Cardiac fibroblast (primary cell): ENCODE measurements at regions not wholly inside any gene's neighbourhood (a gene's known extent, or its start where the extent isn't known, plus 50 kb on each side); places are given as distances from the start of the nearest gene placed in this dataset.

ENCODE experiments used
- DNase-seq, 2 donors: peaks; one replicate each; pipeline versions ENCODE4 v3.0.0 to v3.0.0-alpha.2; 2010; ENCODE audit warnings: low read depth in 2 of 2
- H3K4me3 ChIP-seq, 2 donors: replicated peaks in 1 of 2; 1 replicate in 1 of 2; 2 replicates in 1 of 2; pipeline ENCODE4 v1.5.1; 2011; ENCODE audit warnings: low read depth in 2 of 2, low read length in 2 of 2, mild to moderate bottlenecking in 2 of 2, moderate library complexity in 1 of 2
- TF ChIP-seq, protein P1 (sequence below): IDR thresholded peaks from one replicate; pipeline ENCODE4 v1.5.1; 2011; ENCODE audit warnings: low read depth, mild to moderate bottlenecking, low read length, inconsistent platforms

DNA sequence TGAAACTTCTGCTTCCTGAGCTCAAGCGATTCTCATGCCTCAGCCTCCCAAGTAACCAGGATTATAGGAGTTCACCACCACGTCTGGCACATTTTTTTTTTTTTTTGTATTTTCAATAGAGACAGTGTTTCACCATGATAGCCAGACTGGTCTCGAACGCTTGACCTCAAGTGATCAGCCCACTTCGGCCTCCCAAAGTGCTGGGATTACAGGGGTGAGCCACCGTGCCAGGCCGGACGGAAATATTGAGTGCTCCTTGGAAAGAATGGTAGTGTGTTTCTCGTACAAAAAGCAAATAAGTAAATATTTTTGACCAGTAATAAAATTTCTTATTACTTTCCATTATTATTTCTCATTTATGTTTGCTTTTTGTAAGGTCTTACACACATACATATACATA is 1307.9 kb upstream of the CDH6 start:
- TF ChIP-seq, protein P1, sequence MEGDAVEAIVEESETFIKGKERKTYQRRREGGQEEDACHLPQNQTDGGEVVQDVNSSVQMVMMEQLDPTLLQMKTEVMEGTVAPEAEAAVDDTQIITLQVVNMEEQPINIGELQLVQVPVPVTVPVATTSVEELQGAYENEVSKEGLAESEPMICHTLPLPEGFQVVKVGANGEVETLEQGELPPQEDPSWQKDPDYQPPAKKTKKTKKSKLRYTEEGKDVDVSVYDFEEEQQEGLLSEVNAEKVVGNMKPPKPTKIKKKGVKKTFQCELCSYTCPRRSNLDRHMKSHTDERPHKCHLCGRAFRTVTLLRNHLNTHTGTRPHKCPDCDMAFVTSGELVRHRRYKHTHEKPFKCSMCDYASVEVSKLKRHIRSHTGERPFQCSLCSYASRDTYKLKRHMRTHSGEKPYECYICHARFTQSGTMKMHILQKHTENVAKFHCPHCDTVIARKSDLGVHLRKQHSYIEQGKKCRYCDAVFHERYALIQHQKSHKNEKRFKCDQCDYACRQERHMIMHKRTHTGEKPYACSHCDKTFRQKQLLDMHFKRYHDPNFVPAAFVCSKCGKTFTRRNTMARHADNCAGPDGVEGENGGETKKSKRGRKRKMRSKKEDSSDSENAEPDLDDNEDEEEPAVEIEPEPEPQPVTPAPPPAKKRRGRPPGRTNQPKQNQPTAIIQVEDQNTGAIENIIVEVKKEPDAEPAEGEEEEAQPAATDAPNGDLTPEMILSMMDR = no peak
- DNase-seq = no peak

GRCh38 chr5:29882036-29882435 is 1311.5 kb upstream of the CDH6 start:
- DNase-seq = no peak
- H3K4me3 ChIP-seq = no peak overlapping the region
- TF ChIP-seq, protein P1 = no peak

More for the DNA sequence above, 1307.9 kb upstream of the CDH6 start:
- H3K4me3 ChIP-seq = no peak overlapping the region

DNA sequence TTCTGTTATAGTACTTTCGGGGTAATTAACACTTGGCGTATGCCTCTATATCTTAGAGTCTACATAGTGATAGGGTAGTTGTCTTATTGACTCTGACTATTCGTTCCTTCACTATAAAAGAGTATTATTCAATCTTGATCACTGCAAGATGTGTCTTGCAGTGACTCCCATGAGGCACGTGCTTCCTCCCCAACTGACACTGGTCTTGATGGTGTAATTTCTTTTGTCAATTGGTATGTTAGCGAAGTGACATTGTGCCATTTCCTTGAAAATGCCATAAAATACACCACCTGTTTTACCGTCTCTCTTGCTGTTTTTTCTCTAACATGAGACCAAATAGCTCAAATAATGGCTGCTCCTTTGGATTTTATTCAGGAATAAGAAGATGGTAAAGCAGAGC is 1314.1 kb upstream of the CDH6 start:
- DNase-seq = no peak
- TF ChIP-seq, protein P1 = no peak
- no peak overlapping the region for H3K4me3 ChIP-seq

DNA sequence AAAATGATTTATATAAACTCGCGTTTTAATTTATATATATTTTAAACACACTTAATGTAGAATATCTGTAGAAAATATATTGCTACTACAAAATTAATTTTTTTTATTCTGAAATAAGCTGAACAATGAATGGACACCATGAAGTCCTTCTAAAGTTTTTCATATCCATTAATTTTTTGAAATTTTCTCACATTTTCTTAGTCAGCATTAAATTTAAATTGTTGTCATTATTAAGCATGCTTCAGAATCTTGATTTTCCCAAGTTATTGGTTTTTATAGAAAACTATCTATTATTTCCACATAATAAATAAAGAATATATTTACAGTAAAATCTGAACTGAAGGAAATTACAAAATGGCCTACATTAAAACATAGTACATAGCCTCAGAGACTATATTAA is 1314.9 kb upstream of the CDH6 start:
- TF ChIP-seq, protein P1 = no peak
- no peak overlapping the region for H3K4me3 ChIP-seq
- no peak for DNase-seq

DNA sequence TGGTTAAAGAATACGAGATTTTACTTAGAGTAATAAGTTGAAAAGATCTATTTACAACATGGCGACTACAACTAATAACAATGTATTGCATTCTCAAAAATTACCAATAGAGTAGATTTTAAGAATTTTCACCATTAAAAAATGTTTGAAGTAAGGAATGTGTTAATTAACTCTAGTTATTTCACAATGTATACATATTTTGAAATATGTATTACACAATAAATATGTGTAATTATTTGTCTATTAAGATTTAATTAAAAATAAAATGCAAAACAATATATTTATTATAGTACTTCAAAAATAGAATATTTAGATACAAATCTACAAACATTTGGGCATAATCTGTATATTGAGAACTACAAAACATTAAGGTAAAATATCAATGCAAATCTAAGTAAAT is 1326.3 kb upstream of the CDH6 start:
- TF ChIP-seq, protein P1 = no peak
- no peak overlapping the region for H3K4me3 ChIP-seq
- DNase-seq = no peak

DNA sequence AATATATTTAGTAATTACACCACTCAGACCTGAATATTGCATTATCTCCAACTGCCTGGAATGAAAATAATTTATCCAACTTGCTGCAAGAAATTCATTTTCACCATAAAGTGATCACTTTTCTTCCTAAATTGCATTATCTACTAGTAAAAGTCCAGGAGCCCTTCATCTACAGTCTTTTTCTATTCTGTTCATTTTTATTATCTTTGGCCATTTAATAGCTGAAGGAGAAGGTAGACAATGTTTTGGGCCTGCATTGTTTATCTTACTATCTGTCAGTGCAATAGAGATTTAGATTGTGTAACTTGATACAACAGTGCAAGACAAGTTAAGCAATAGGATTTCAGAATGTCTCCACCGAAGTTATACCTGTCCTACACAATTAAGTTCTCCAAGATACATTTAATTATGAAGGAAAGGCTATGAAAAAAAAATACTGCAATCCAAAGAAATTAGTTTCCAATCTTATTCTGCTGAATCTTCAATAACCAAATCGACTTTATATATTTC is 1339.7 kb upstream of the CDH6 start:
- no peak for DNase-seq
- H3K4me3 ChIP-seq = no peak overlapping the region
- TF ChIP-seq, protein P1 = no peak

DNA sequence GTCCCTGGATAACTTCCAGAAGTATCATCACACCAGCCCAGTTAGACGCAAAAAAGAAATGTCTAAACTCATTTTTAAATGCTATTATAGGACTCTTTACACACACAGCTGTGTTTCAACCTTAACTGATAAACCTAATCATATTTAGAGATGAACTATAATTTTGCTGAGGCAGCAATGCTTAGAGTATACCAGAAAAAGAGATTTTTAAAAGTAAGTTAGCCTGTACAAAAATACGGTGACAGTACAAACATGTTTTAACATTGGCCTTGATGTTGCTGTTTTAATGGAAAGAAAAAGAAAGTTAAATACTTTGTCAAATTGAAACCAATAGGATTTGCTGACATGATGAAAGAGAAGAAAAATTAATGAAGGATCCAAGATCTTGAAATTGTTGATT is 1341.2 kb upstream of the CDH6 start:
- DNase-seq = no peak
- H3K4me3 ChIP-seq = no peak overlapping the region
- TF ChIP-seq, protein P1 = no peak
